PC-3 (cell line): ENCODE measurements at regions not wholly inside any gene's neighbourhood (a gene's known extent, or its start where the extent isn't known, plus 50 kb on each side); places are given as distances from the start of the nearest gene placed in this dataset.

Source experiments
- ATAC-seq: fragments of 200-7000 bp; cut with Tn5 transposase; 2 replicates; pipeline ENCODE4 v1.9.1; 2020; ENCODE audit warnings: mild to moderate bottlenecking, moderate library complexity
- BruUV-seq: library from RNA; stranded (reverse); fragments of 400-500 nt; replicated peaks from 2 replicates; lab custom pipeline; 2021; lab: Mats Ljungman, UMichigan
- CTCF ChIA-PET: fragments of 300-600 bp; sonication (Branson Sonifier 250); formaldehyde crosslinking; loops from one replicate; lab custom pipeline; 2022; ENCODE audit warnings: antibody characterized with exemption; lab: Charles Lee
- POLR2A ChIA-PET: fragments of 300-600 bp; sonication (Branson Sonifier 250); formaldehyde crosslinking; loops from one replicate; lab custom pipeline; 2022; ENCODE audit warnings: antibody characterized with exemption; ENCODE audit not compliant: unreplicated experiment; lab: Charles Lee
- DNase-seq: peaks from one replicate; pipeline ENCODE4 v3.0.0-alpha.2; 2015
- H2AFZ ChIP-seq: fragments of 300-600 bp; sonication (generic); 2 replicates; pipeline ENCODE4 v1.6.0; 2016; ENCODE audit warnings: antibody characterized with exemption, low read length
- H3F3A ChIP-seq: fragments of 300-600 bp; sonication (generic); one replicate; pipeline ENCODE4 v1.6.0; 2017; ENCODE audit warnings: antibody characterized with exemption, low read length, control low read depth, mild to moderate bottlenecking; ENCODE audit not compliant: unreplicated experiment
- H3K27ac ChIP-seq: fragments of 300-600 bp; sonication (generic); 2 replicates; pipeline ENCODE4 v1.5.1; 2016; ENCODE audit warnings: mild to moderate bottlenecking, low read length
- H3K27me3 ChIP-seq: fragments of 300-600 bp; sonication (generic); 2 replicates; pipeline ENCODE4 v1.6.1; 2016; ENCODE audit warnings: low read length, mixed read lengths
- H3K36me3 ChIP-seq: fragments of 300-600 bp; sonication (generic); 2 replicates; pipeline ENCODE4 v1.6.1; 2016; ENCODE audit warnings: low read depth, mixed run types, low read length, mixed read lengths
- H3K4me1 ChIP-seq: fragments of 300-600 bp; sonication (generic); 2 replicates; pipeline ENCODE4 v1.5.1; 2016; ENCODE audit warnings: low read length; ENCODE audit not compliant: insufficient read depth
- H3K4me2 ChIP-seq: fragments of 300-600 bp; sonication (generic); 2 replicates; pipeline ENCODE4 v1.6.0; 2016; ENCODE audit warnings: low read length
- H3K4me3 ChIP-seq: fragments of 300-600 bp; sonication (generic); 2 replicates; pipeline ENCODE4 v1.5.1; 2016; ENCODE audit warnings: mild to moderate bottlenecking, low read length, mixed read lengths
- H3K79me2 ChIP-seq: fragments of 300-600 bp; sonication (generic); 2 replicates; pipeline ENCODE4 v1.6.1; 2017; ENCODE audit warnings: low read length, mixed read lengths
- H3K9ac ChIP-seq: fragments of 300-600 bp; sonication (generic); 2 replicates; pipeline ENCODE4 v1.6.0; 2016; ENCODE audit warnings: mild to moderate bottlenecking, low read length
- H3K9me2 ChIP-seq: fragments of 300-600 bp; sonication (generic); replicated peaks from 2 replicates; pipeline ENCODE4 v1.6.1; 2016; ENCODE audit warnings: mixed run types, low read length, mixed read lengths
- H3K9me3 ChIP-seq: fragments of 300-600 bp; sonication (generic); 2 replicates; pipeline ENCODE4 v1.6.1; 2016; ENCODE audit warnings: low read length, mixed read lengths
- H4K20me1 ChIP-seq: fragments of 300-600 bp; sonication (generic); 2 replicates; pipeline ENCODE4 v1.6.1; 2016; ENCODE audit warnings: low read length, mixed read lengths
- CTCF ChIP-seq: fragments of 300-600 bp; sonication (generic); conservative IDR thresholded peaks from 2 replicates; pipeline ENCODE4 v1.5.1; 2017; ENCODE audit warnings: antibody characterized with exemption, low read depth, mild to moderate bottlenecking, low read length
- EZH2 ChIP-seq: fragments of 300-600 bp; sonication (generic); IDR thresholded peaks from one replicate; pipeline ENCODE4 v1.6.1; 2017; ENCODE audit warnings: antibody characterized with exemption, mild to moderate bottlenecking, low read length; ENCODE audit not compliant: unreplicated experiment
- EZH2phosphoT487 ChIP-seq: fragments of 300-600 bp; sonication (generic); IDR thresholded peaks from 2 replicates; pipeline ENCODE4 v1.6.1; 2018; ENCODE audit warnings: mild to moderate bottlenecking, antibody characterized with exemption, low read length, borderline replicate concordance
- intact Hi-C: fragments of 100-400 bp; cut with micrococcal nuclease; formaldehyde crosslinking; loops from 2 replicates; pipeline ENCODE4 v1.9.0; 2023

GRCh38 chr6:140540743-140541142 lies 1166.3 kb upstream of the CITED2 start:
- no TSS peak for BruUV-seq
- H3K79me2 ChIP-seq = no peaks in the 10 kb centered on the region
- H3K36me3 ChIP-seq = no peaks in the 10 kb centered on the region
- H3K4me3 ChIP-seq = no peak overlapping the region
- H3K9me2 ChIP-seq = no peaks in the 10 kb centered on the region
- H2AFZ ChIP-seq = no peak overlapping the region
- no peak for DNase-seq
- no peak for ATAC-seq
- CTCF ChIA-PET = no interaction called here
- H3K27me3 ChIP-seq = no peaks in the 10 kb centered on the region
- no peak overlapping the region for H3K4me2 ChIP-seq
- no peaks in the 10 kb centered on the region for H3F3A ChIP-seq
- H4K20me1 ChIP-seq = no peaks in the 10 kb centered on the region
- intact Hi-C loops = no loop called here
- H3K27ac ChIP-seq = no peak overlapping the region
- no peak overlapping the region for H3K9ac ChIP-seq
- no peaks in the 10 kb centered on the region for H3K9me3 ChIP-seq
- H3K4me1 ChIP-seq = peaks cover 23% of the 10 kb centered on the region
- POLR2A ChIA-PET = no interaction called here
- TF ChIP-seq EZH2phosphoT487 (no peak), EZH2 (no peak), CTCF (no peak)

- Histone ChIP-seq H3K9me3 (no peaks in the 10 kb centered on the region), H3K79me2 (no peaks in the 10 kb centered on the region), H3K9me2 (no peaks in the 10 kb centered on the region), H3K27me3 (no peaks in the 10 kb centered on the region), H3K36me3 (no peaks in the 10 kb centered on the region), H2AFZ (no peak overlapping the region), H3K9ac (no peak overlapping the region), H3K4me1 (peaks cover 23% of the 10 kb centered on the region), H3K4me3 (no peak overlapping the region), H4K20me1 (no peaks in the 10 kb centered on the region), H3K27ac (no peak overlapping the region), H3K4me2 (peak overlapping the region; percentile 77; the same call in 1 of the 2 replicates), H3F3A (no peaks in the 10 kb centered on the region)
- DNase-seq = peak; percentile 56
- POLR2A ChIA-PET = no interaction called here
- intact Hi-C loops = loop anchor here (5.0 to 10.0 kb wide), 2 partner anchors 1026 to 1167 kb away; partner anchors contain the start of gene CITED2
- TF ChIP-seq CTCF (0 out of 2 replicates have a peak, but pooled peaks have one; percentile 29), EZH2phosphoT487 (no peak), EZH2 (no peak)
- CTCF ChIA-PET = no interaction called here
- no TSS peak for BruUV-seq
- no peak for ATAC-seq
Measured at GRCh38 chr6:140538926-140539325, 1164.5 kb upstream of the CITED2 start.
